ENCODE measurements at regions not wholly inside any gene's neighbourhood (a gene's known extent, or its start where the extent isn't known, plus 50 kb on each side); places are given as distances from the start of the nearest gene placed in this dataset.

DNA sequence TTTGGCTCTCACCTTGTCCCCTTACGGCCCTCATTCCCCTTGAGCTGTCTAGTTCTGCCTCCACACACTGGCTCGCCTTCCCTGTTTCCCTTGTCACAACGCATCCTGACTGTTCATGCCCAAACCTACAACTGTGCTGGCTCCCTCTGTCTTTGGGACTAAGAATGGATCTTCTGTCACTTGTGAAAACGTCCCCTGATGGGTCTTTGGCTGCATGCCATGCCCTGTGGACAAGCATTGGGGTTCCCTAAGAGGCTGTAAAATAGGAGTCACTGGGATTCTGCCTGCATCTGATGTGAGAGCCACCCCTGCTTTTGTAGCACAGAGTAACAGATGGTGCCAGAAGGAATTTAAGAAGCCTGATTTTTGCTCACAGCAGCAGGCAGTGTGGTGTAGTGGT is 285.3 kb upstream of the CRY1 start:
- no peaks in the 10 kb centered on the region; the same call in 1 of the 2 replicates for H3K79me1 ChIP-seq (ENCODE audit: low read depth, low read length)
- H2BK5ac ChIP-seq (ENCODE audit: low read depth, low read length), result no peak overlapping the region
- no peak overlapping the region for H2BK20ac ChIP-seq (ENCODE audit: low read length)
- no peak overlapping the region for H3K23ac ChIP-seq (ENCODE audit: insufficient read length)
- H2AK5ac ChIP-seq (ENCODE audit: low read depth, low read length), result no peak overlapping the region
- no peaks in the 10 kb centered on the region for H4K20me1 ChIP-seq (replicated peaks in 1 of 2; ENCODE audit: control insufficient read depth in 1 of 2, insufficient read depth in 2 of 2, low read length in 2 of 2)
- no peak overlapping the region for H2AFZ ChIP-seq (ENCODE audit: low read length)
- peaks cover 0 to 7% (median 4%) of the 10 kb centered on the region in 4 experiments; a peak in 3 of 7 replicates for H3K4me1 ChIP-seq (replicated peaks in 1 of 4; ENCODE audit: control insufficient read depth in 3 of 4, insufficient read depth in 4 of 4, low read length in 3 of 4)
- no peak overlapping the region for H3K27ac ChIP-seq (ENCODE audit: low read depth, low read length)
- no peak overlapping the region for H3K56ac ChIP-seq (replicated peaks; ENCODE audit: insufficient read length, low read depth, low read length)
- H4K91ac ChIP-seq (replicated peaks; ENCODE audit: insufficient read length, low read length), result no peak overlapping the region
- no peak for FAIRE-seq
- H3K4me2 ChIP-seq (ENCODE audit: insufficient read depth in 1 of 2, low read depth in 2 of 2, low read length in 2 of 2), result no peak overlapping the region
- no peaks in the 10 kb centered on the region; the same call in 1 of the 2 replicates for H3K23me2 ChIP-seq (ENCODE audit: low read depth, low read length)
- H3K9ac ChIP-seq (replicated peaks in 1 of 4; ENCODE audit: extremely low read depth in 1 of 4, low read depth in 3 of 4, low read length in 3 of 4), result no peak overlapping the region
- ChIA-PET POLR2A (ENCODE audit: partially characterized antibody) (no interaction called here), CTCF (ENCODE audit: partially characterized antibody) (interaction anchor here (1.0 to 1.8 kb wide), 4 partner anchors 11 to 244 kb away, joined by 3 to 11 read pairs (median 4); no protein-coding TSS in a partner anchor)
- no peaks in the 10 kb centered on the region for H3K79me2 ChIP-seq (ENCODE audit: control insufficient read depth in 1 of 2, insufficient read depth in 2 of 2, low read length in 2 of 2)
- WGBS, 2 experiments (ENCODE audit: extremely low coverage in 1 of 2, insufficient coverage in 1 of 2, insufficient read length in 1 of 2, insufficient replicate concordance in 2 of 2, low coverage in 1 of 2, low lambda C conversion rate in 2 of 2, missing lambda C conversion rate in 1 of 2), result 93% methylated on average over 4 of the region's 4 CpGs; no CpG with 5 or more reads in 1 of the 2 experiments
- no peak overlapping the region for H3K14ac ChIP-seq (ENCODE audit: insufficient read length)
- H3K27me3 ChIP-seq (replicated peaks in 1 of 4; ENCODE audit: control insufficient read depth in 3 of 4, extremely low read depth in 1 of 4, insufficient read depth in 3 of 4, low read length in 3 of 4), result no peaks in the 10 kb centered on the region
- H3K4ac ChIP-seq (replicated peaks; ENCODE audit: insufficient read length, low read depth, low read length), result no peak overlapping the region
- H3K36me3 ChIP-seq (ENCODE audit: control insufficient read depth in 2 of 4, insufficient read depth in 4 of 4, low read length in 3 of 4), result no peaks in the 10 kb centered on the region
- no peak overlapping the region for H2BK120ac ChIP-seq (replicated peaks; ENCODE audit: low read depth, low read length)
- DNase-seq (ENCODE audit: low read depth in 1 of 2, low spot score in 2 of 2), result no peak
- no peaks in the 10 kb centered on the region for H3K9me3 ChIP-seq (ENCODE audit: insufficient read depth in 2 of 2, low read depth in 1 of 2, low read length in 1 of 2)
- no peak overlapping the region for H3K4me3 ChIP-seq (ENCODE audit: extremely low read depth in 1 of 4, insufficient read depth in 2 of 4, low read depth in 3 of 4, low read length in 4 of 4)
- no peak overlapping the region for H4K5ac ChIP-seq (ENCODE audit: insufficient read length, low read depth, low read length)
- no peak overlapping the region for H3K18ac ChIP-seq (ENCODE audit: extremely low read depth, low read length)
- H4K8ac ChIP-seq (ENCODE audit: extremely low read depth, insufficient read depth, low read length), result no peak overlapping the region
- no peak overlapping the region for H2BK12ac ChIP-seq (ENCODE audit: low read depth, low read length)
- H2BK15ac ChIP-seq (ENCODE audit: low read length), result no peak overlapping the region
- no peak for TF ChIP-seq SRF (IDR thresholded peaks at IDR 0.05; ENCODE audit: low read depth, low read length)
- TF ChIP-seq CBX5 (IDR thresholded peaks at IDR 0.05; ENCODE audit: low read depth, low read length), result no peak
- no peak for TF ChIP-seq POLR2A (IDR thresholded peaks at IDR 0.05; ENCODE audit: control extremely low read depth in 1 of 2, low read depth in 2 of 2, low read length in 2 of 2)
- no peak for TF ChIP-seq CREB1 (IDR thresholded peaks at IDR 0.05)
- TF ChIP-seq TAF1 (IDR thresholded peaks at IDR 0.05; ENCODE audit: low read depth, low read length), result no peak
- no peak for TF ChIP-seq TCF12 (IDR thresholded peaks at IDR 0.05; ENCODE audit: low read depth, low read length)
- no peak for TF ChIP-seq RXRA (IDR thresholded peaks at IDR 0.05; ENCODE audit: insufficient read depth, low read depth, low read length)
- TF ChIP-seq SP1 (IDR thresholded peaks at IDR 0.05; ENCODE audit: low read depth, low read length), result no peak

Data from H1 (cell line).